SK-N-SH (cell line): ENCODE measurements at regions not wholly inside any gene's neighbourhood (a gene's known extent, or its start where the extent isn't known, plus 50 kb on each side); places are given as distances from the start of the nearest gene placed in this dataset.
A peak's percentile ranks its signal among the peaks of the same experiment; 100 is the strongest.

Source experiments
- CTCF ChIA-PET: fragments of 300-600, 350-600 bp; formaldehyde crosslinking; extraction: SDS; loops from one replicate; lab custom pipeline; 2021; lab: Yijun Ruan, JAX
- POLR2A ChIA-PET: fragments of 350-600 bp; sonication (Branson Sonifier 250); formaldehyde crosslinking; extraction: SDS; loops from one replicate; lab custom pipeline; 2020; ENCODE audit warnings: antibody characterized with exemption, inconsistent platforms; lab: Yijun Ruan, JAX
- DNase-seq: peaks from one replicate; pipeline ENCODE4 v3.0.0; 2012
- H2AFZ ChIP-seq: fragments of 200-600 bp; sonication (generic); 2 replicates; pipeline ENCODE4 v1.8.1; 2016; ENCODE audit warnings: antibody characterized with exemption, mild to moderate bottlenecking, low read depth
- H3F3A ChIP-seq: fragments of 200-600 bp; sonication (generic); replicated peaks from 2 replicates; pipeline ENCODE3; 2016; ENCODE audit warnings: antibody characterized with exemption, mild to moderate bottlenecking; ENCODE audit not compliant: insufficient read depth
- H3K27ac ChIP-seq, 2 experiments: fragments of 200-500 bp in 1 of 2; fragments of 200-600 bp in 1 of 2; sonication (Bioruptor generic) in 1 of 2; sonication (generic), shearing (Covaris generic) in 1 of 2; 2 replicates each; pipeline versions ENCODE4 v1.5.1 to v1.6.1; 2014 to 2016; ENCODE audit warnings: low read depth in 2 of 2, inconsistent platforms in 1 of 2, low read length in 1 of 2, mild to moderate bottlenecking in 1 of 2, mixed read lengths in 1 of 2
- H3K27me3 ChIP-seq: fragments of 200-600 bp; sonication (generic), shearing (Covaris generic); 2 replicates; pipeline ENCODE4 v1.6.1; 2016; ENCODE audit warnings: mixed run types; ENCODE audit not compliant: insufficient read depth
- H3K36me3 ChIP-seq, 2 experiments: fragments of 200-500 bp in 1 of 2; fragments of 200-600 bp in 1 of 2; sonication (Bioruptor generic) in 1 of 2; sonication (generic) in 1 of 2; replicated peaks in 1 of 2; 2 replicates each; pipeline versions ENCODE3 to v1.5.1; 2014 to 2016; ENCODE audit warnings: low read length in 1 of 2, mild to moderate bottlenecking in 1 of 2; ENCODE audit not compliant: insufficient read depth in 2 of 2, control insufficient read depth in 1 of 2
- H3K4me1 ChIP-seq, 2 experiments: fragments of 200-500 bp in 1 of 2; fragments of 200-600 bp in 1 of 2; sonication (Bioruptor generic) in 1 of 2; sonication (generic), shearing (Covaris generic) in 1 of 2; 2 replicates each; pipeline versions ENCODE4 v1.5.1 to v1.6.1; 2014 to 2016; ENCODE audit warnings: low read depth in 1 of 2, low read length in 1 of 2, mixed run types in 1 of 2; ENCODE audit not compliant: insufficient read depth in 2 of 2, control insufficient read depth in 1 of 2
- H3K4me2 ChIP-seq: fragments of 200-600 bp; sonication (generic), shearing (Covaris generic); 2 replicates; pipeline ENCODE4 v1.6.1; 2017; ENCODE audit warnings: mixed run types
- H3K4me3 ChIP-seq, 2 experiments: fragments of 200-500 bp in 1 of 2; fragments of 200-600 bp in 1 of 2; sonication (Bioruptor generic) in 1 of 2; sonication (generic), shearing (Covaris generic) in 1 of 2; 2 replicates each; pipeline versions ENCODE4 v1.5.1 to v1.8.1; 2014 to 2016; ENCODE audit warnings: low read depth in 2 of 2, inconsistent platforms in 1 of 2, low read length in 1 of 2, mild to moderate bottlenecking in 1 of 2, mixed read lengths in 1 of 2, moderate library complexity in 1 of 2
- H3K79me2 ChIP-seq: fragments of 200-600 bp; sonication (generic); 2 replicates; pipeline ENCODE4 v1.8.1; 2017; ENCODE audit warnings: mild to moderate bottlenecking; ENCODE audit not compliant: insufficient read depth
- H3K9ac ChIP-seq: fragments of 200-600 bp; sonication (generic); 2 replicates; pipeline ENCODE4 v1.6.1; 2017; ENCODE audit warnings: mixed run types
- H3K9me2 ChIP-seq: fragments of 200-600 bp; sonication (generic); 2 replicates; pipeline ENCODE4 v1.6.1; 2017; ENCODE audit warnings: mixed run types
- H3K9me3 ChIP-seq: fragments of 200-600 bp; sonication (generic); 2 replicates; pipeline ENCODE4 v1.6.1; 2017; ENCODE audit warnings: mixed run types, mild to moderate bottlenecking, moderate library complexity
- H4K20me1 ChIP-seq: fragments of 200-600 bp; sonication (generic); 2 replicates; pipeline ENCODE4 v1.6.1; 2017; ENCODE audit warnings: mild to moderate bottlenecking, mixed run types; ENCODE audit not compliant: insufficient read depth
- CHD2 ChIP-seq: fragments of 150-350 bp; IDR thresholded peaks from 2 replicates; pipeline ENCODE4 v1.6.1; 2018; ENCODE audit warnings: low read length; ENCODE audit not compliant: partially characterized antibody
- ELF1 ChIP-seq: IDR thresholded peaks from 2 replicates; pipeline ENCODE4 v1.4.0; 2012
- EP300 ChIP-seq, 2 experiments: IDR thresholded peaks; 2 replicates each; pipeline versions ENCODE4 v1.4.0 to v1.6.1; 2012; ENCODE audit warnings: borderline replicate concordance in 1 of 2, low read depth in 1 of 2, low read length in 1 of 2
- EZH2phosphoT487 ChIP-seq: fragments of 200-600 bp; sonication (generic); IDR thresholded peaks from 2 replicates; pipeline ENCODE4 v1.6.1; 2017; ENCODE audit warnings: low read depth, mixed run types, mild to moderate bottlenecking, antibody characterized with exemption, moderate library complexity, borderline replicate concordance
- FOXM1 ChIP-seq: IDR thresholded peaks from 2 replicates; pipeline ENCODE4 v1.4.0; 2012; ENCODE audit warnings: low read depth, mild to moderate bottlenecking
- JUND ChIP-seq: IDR thresholded peaks from 2 replicates; pipeline ENCODE4 v1.4.0; 2012
- MEF2A ChIP-seq: IDR thresholded peaks from 2 replicates; pipeline ENCODE4 v1.4.0; 2012; ENCODE audit warnings: low read depth, borderline replicate concordance
- MXI1 ChIP-seq: IDR thresholded peaks from 2 replicates; pipeline ENCODE4 v1.6.1; 2012; ENCODE audit warnings: mild to moderate bottlenecking, low read depth, low read length, improper control_type of control experiment
- NFIC ChIP-seq: IDR thresholded peaks from 2 replicates; pipeline ENCODE4 v1.4.0; 2012; ENCODE audit warnings: borderline replicate concordance
- POLR2AphosphoS5 ChIP-seq: IDR thresholded peaks from 2 replicates; pipeline ENCODE4 v1.6.1; 2012; ENCODE audit warnings: low read depth, low read length
- RAD21 ChIP-seq: IDR thresholded peaks from 2 replicates; pipeline ENCODE4 v1.6.1; 2012; ENCODE audit warnings: mild to moderate bottlenecking, low read length
- RFX5 ChIP-seq: IDR thresholded peaks from 2 replicates; pipeline ENCODE4 v1.6.1; 2012; ENCODE audit warnings: mild to moderate bottlenecking, improper control_type of control experiment, low read length
- RXRA ChIP-seq: IDR thresholded peaks from 2 replicates; pipeline ENCODE4 v1.4.0; 2012; ENCODE audit warnings: low read depth, mild to moderate bottlenecking, borderline replicate concordance
- SIN3A ChIP-seq: IDR thresholded peaks from 2 replicates; pipeline ENCODE4 v1.6.1; 2012; ENCODE audit warnings: low read depth, mild to moderate bottlenecking, low read length, moderate library complexity, borderline replicate concordance
- SMC3 ChIP-seq: IDR thresholded peaks from 2 replicates; pipeline ENCODE4 v1.6.1; 2012; ENCODE audit warnings: low read depth, low read length, improper control_type of control experiment
- TAF1 ChIP-seq: IDR thresholded peaks from 2 replicates; pipeline ENCODE4 v1.6.1; 2012; ENCODE audit warnings: low read depth, mild to moderate bottlenecking, low read length, moderate library complexity, borderline replicate concordance
- TEAD4 ChIP-seq: IDR thresholded peaks from 2 replicates; pipeline ENCODE4 v1.4.0; 2012; ENCODE audit warnings: mild to moderate bottlenecking, borderline replicate concordance; ENCODE audit not compliant: insufficient read depth
- WGBS: methylation state at CpG from one replicate; pipeline ENCODE4 v1.1.6; 2017; ENCODE audit warnings: low lambda C conversion rate; 5-methylcytosine and 5-hydroxymethylcytosine counted together
- TF ChIP-seq, protein P1 (sequence below): fragments of 150-350 bp; IDR thresholded peaks from 2 replicates; pipeline ENCODE4 v1.6.1; 2016; ENCODE audit warnings: mild to moderate bottlenecking, low read depth, low read length
- TF ChIP-seq, protein P2 (sequence below): IDR thresholded peaks from 2 replicates; pipeline ENCODE4 v1.4.0; 2012; ENCODE audit warnings: low read depth, borderline replicate concordance
- TF ChIP-seq, protein P3 (sequence below): fragments of 150-350 bp; IDR thresholded peaks from 2 replicates; pipeline ENCODE4 v1.6.1; 2017; ENCODE audit warnings: antibody characterized with exemption, low read length, low read depth, borderline replicate concordance
- TF ChIP-seq, protein P4 (sequence below): IDR thresholded peaks from 2 replicates; pipeline ENCODE4; 2012
- TF ChIP-seq, protein P5 (sequence below): IDR thresholded peaks from 2 replicates; pipeline ENCODE4 v1.4.0; 2012; ENCODE audit warnings: low read depth
- TF ChIP-seq, protein P6 (sequence below): IDR thresholded peaks from 2 replicates; pipeline ENCODE4 v1.4.0; 2012; ENCODE audit warnings: low read depth, borderline replicate concordance

DNA sequence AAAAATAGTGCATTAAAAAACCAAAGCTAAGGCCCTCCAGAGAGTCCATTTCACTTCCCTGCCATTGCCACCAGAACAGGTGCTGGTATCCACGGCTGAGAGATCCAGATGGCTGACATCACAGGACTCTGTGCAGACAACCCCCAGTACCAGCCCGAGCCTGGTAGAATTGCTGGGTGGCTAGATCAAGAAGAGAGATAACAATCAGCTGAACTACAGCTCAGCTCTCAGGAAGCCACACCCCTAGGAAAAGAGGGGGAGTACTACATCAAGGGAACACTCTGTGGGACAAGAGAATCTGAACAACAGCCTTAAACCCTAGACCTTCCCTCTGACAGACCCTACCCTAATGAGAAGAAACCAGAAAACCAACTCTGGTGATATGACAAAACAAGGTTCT is 73.8 kb upstream of the SLIT3 start (continued):
- TF ChIP-seq, protein P1, sequence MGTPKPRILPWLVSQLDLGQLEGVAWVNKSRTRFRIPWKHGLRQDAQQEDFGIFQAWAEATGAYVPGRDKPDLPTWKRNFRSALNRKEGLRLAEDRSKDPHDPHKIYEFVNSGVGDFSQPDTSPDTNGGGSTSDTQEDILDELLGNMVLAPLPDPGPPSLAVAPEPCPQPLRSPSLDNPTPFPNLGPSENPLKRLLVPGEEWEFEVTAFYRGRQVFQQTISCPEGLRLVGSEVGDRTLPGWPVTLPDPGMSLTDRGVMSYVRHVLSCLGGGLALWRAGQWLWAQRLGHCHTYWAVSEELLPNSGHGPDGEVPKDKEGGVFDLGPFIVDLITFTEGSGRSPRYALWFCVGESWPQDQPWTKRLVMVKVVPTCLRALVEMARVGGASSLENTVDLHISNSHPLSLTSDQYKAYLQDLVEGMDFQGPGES: no peak
- TF ChIP-seq, protein P2, sequence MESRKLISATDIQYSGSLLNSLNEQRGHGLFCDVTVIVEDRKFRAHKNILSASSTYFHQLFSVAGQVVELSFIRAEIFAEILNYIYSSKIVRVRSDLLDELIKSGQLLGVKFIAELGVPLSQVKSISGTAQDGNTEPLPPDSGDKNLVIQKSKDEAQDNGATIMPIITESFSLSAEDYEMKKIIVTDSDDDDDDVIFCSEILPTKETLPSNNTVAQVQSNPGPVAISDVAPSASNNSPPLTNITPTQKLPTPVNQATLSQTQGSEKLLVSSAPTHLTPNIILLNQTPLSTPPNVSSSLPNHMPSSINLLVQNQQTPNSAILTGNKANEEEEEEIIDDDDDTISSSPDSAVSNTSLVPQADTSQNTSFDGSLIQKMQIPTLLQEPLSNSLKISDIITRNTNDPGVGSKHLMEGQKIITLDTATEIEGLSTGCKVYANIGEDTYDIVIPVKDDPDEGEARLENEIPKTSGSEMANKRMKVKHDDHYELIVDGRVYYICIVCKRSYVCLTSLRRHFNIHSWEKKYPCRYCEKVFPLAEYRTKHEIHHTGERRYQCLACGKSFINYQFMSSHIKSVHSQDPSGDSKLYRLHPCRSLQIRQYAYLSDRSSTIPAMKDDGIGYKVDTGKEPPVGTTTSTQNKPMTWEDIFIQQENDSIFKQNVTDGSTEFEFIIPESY: no peak
- TF ChIP-seq TAF1 (no peak), FOXM1 (no peak), SMC3 (no peak), RFX5 (no peak)
- TF ChIP-seq, protein P3, sequence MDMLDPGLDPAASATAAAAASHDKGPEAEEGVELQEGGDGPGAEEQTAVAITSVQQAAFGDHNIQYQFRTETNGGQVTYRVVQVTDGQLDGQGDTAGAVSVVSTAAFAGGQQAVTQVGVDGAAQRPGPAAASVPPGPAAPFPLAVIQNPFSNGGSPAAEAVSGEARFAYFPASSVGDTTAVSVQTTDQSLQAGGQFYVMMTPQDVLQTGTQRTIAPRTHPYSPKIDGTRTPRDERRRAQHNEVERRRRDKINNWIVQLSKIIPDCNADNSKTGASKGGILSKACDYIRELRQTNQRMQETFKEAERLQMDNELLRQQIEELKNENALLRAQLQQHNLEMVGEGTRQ: no peak
- TF ChIP-seq, protein P4, sequence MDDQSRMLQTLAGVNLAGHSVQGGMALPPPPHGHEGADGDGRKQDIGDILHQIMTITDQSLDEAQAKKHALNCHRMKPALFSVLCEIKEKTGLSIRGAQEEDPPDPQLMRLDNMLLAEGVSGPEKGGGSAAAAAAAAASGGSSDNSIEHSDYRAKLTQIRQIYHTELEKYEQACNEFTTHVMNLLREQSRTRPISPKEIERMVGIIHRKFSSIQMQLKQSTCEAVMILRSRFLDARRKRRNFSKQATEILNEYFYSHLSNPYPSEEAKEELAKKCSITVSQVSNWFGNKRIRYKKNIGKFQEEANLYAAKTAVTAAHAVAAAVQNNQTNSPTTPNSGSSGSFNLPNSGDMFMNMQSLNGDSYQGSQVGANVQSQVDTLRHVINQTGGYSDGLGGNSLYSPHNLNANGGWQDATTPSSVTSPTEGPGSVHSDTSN: peak; percentile 72
- TF ChIP-seq, protein P5, sequence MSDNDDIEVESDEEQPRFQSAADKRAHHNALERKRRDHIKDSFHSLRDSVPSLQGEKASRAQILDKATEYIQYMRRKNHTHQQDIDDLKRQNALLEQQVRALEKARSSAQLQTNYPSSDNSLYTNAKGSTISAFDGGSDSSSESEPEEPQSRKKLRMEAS: peak; percentile 33; the same call in 1 of the 2 replicates
- TF ChIP-seq, all 33 proteins: peak for 9

DNA sequence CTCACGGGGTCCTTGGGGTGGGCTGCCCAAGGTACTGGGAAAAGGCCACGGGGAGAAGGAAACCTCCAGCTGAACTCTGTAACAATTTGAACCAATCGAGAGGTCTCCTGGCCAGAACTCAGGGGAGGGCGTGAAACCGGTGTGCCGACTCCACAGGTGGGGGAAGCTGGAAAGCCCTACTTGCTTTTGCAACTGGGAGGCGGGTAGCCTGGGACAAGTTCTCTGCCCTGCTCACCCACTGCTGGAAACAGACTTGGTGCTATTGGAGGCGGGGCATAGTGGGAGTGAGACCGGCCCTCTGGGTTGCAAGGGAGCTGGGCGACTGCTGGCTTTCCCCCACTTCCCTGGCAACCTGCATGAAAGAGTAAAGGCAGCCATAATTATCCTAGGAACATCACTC is 73.2 kb upstream of the SLIT3 start:
- H3K27me3 ChIP-seq: no peaks in the 10 kb centered on the region
- WGBS: 89% methylated on average over 10 of the region's 10 CpGs
- H3K9me3 ChIP-seq: no peaks in the 10 kb centered on the region
- TF ChIP-seq TEAD4: no peak
- TF ChIP-seq SIN3A: no peak
- no peak for TF ChIP-seq RXRA
- TF ChIP-seq EZH2phosphoT487: no peak
- no peak for TF ChIP-seq NFIC
- TF ChIP-seq MXI1: no peak
- no peak for TF ChIP-seq CHD2
- no peak for TF ChIP-seq EP300 (IDR thresholded peaks at IDR 0.05; ENCODE audit: borderline replicate concordance in 1 of 2, low read depth in 1 of 2, low read length in 1 of 2)
- no peak for TF ChIP-seq RAD21
- TF ChIP-seq MEF2A: no peak
- no peak for TF ChIP-seq POLR2AphosphoS5
- TF ChIP-seq, protein P6, sequence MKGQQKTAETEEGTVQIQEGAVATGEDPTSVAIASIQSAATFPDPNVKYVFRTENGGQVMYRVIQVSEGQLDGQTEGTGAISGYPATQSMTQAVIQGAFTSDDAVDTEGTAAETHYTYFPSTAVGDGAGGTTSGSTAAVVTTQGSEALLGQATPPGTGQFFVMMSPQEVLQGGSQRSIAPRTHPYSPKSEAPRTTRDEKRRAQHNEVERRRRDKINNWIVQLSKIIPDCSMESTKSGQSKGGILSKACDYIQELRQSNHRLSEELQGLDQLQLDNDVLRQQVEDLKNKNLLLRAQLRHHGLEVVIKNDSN: no peak
- TF ChIP-seq SMC3: no peak
- TF ChIP-seq, protein P4: no peak
- no peak for TF ChIP-seq ELF1
- TF ChIP-seq JUND: no peak
- peaks cover 0 to 8% of the 10 kb centered on the region in 2 experiments; a peak in 2 of 4 replicates for H3K4me1 ChIP-seq
- H3K9ac ChIP-seq: no peak overlapping the region
- no peak overlapping the region for H2AFZ ChIP-seq
- no peak overlapping the region for H3K27ac ChIP-seq
- H3K9me2 ChIP-seq: no peaks in the 10 kb centered on the region
- DNase-seq: no peak
- no peaks in the 10 kb centered on the region for H3F3A ChIP-seq
- H3K4me2 ChIP-seq: peak overlapping the region; percentile 32; the same call in 1 of the 2 replicates
- no peaks in the 10 kb centered on the region for H3K36me3 ChIP-seq
- CTCF ChIA-PET: interaction anchor here (0.6 to 2.0 kb wide), 3 partner anchors 13 to 71 kb away, joined by 3 to 5 read pairs (median 3); no protein-coding TSS in a partner anchor
- H4K20me1 ChIP-seq: no peaks in the 10 kb centered on the region
- POLR2A ChIA-PET: no interaction called here
- H3K79me2 ChIP-seq: no peaks in the 10 kb centered on the region
- H3K4me3 ChIP-seq: no peak overlapping the region
